H1 (cell line): ENCODE measurements at regions not wholly inside any gene's neighbourhood (a gene's known extent, or its start where the extent isn't known, plus 50 kb on each side); places are given as distances from the start of the nearest gene placed in this dataset.
"Not testable (repeated sequence)": the region's sequence is repeated elsewhere in the genome, so short reads cannot be mapped to it uniquely, and the experiment has no call there.

Experiments
- CTCF ChIA-PET: fragments of 300-600 bp; sonication (Branson Sonifier 250); formaldehyde crosslinking; loops from one replicate; lab custom pipeline; 2021; ENCODE audit not compliant: partially characterized antibody; lab: Charles Lee
- POLR2A ChIA-PET: fragments of 300-600 bp; sonication (Branson Sonifier 250); formaldehyde crosslinking; loops from one replicate; lab custom pipeline; 2021; ENCODE audit warnings: inconsistent platforms; ENCODE audit not compliant: partially characterized antibody; lab: Charles Lee
- DNase-seq, 2 experiments: peaks; one replicate each; pipeline versions ENCODE4 v3.0.0 to v3.0.0-alpha.2; 2010 to 2022; ENCODE audit warnings: low spot score in 2 of 2, low read depth in 1 of 2, mixed read lengths in 1 of 2
- FAIRE-seq: peaks from 2 replicates; lab custom pipeline; 2011; peaks lifted over from hg19 to GRCh38; lab: Jason Lieb, UNC
- H2AFZ ChIP-seq: 2 replicates; pipeline ENCODE4 v1.8.1; 2012; ENCODE audit warnings: low read length, inconsistent platforms
- H2AK5ac ChIP-seq: 2 replicates; pipeline ENCODE4 v1.6.1; 2013; ENCODE audit warnings: low read depth, low read length
- H2BK120ac ChIP-seq: replicated peaks from 2 replicates; pipeline ENCODE3; 2013; ENCODE audit warnings: low read depth, low read length, inconsistent platforms
- H2BK12ac ChIP-seq: 2 replicates; pipeline ENCODE4 v1.6.1; 2013; ENCODE audit warnings: low read depth, low read length
- H2BK15ac ChIP-seq: 2 replicates; pipeline ENCODE4 v1.6.1; 2013; ENCODE audit warnings: low read length
- H2BK20ac ChIP-seq: 2 replicates; pipeline ENCODE4 v1.6.1; 2013; ENCODE audit warnings: low read length
- H2BK5ac ChIP-seq: 2 replicates; pipeline ENCODE4 v1.6.1; 2013; ENCODE audit warnings: low read depth, low read length
- H3K14ac ChIP-seq: 2 replicates; pipeline ENCODE4 v1.6.1; 2013; ENCODE audit warnings: inconsistent platforms; ENCODE audit not compliant: insufficient read length
- H3K18ac ChIP-seq: 2 replicates; pipeline ENCODE4 v1.6.1; 2013; ENCODE audit warnings: low read length; ENCODE audit errors: extremely low read depth
- H3K23ac ChIP-seq: 2 replicates; pipeline ENCODE4 v1.6.1; 2013; ENCODE audit warnings: inconsistent platforms; ENCODE audit not compliant: insufficient read length
- H3K23me2 ChIP-seq: 2 replicates; pipeline ENCODE4 v1.6.1; 2013; ENCODE audit warnings: low read depth, low read length
- H3K27ac ChIP-seq: 2 replicates; pipeline ENCODE4 v1.6.1; 2011; ENCODE audit warnings: low read depth, low read length, inconsistent platforms
- H3K27me3 ChIP-seq, 4 experiments: replicated peaks in 1 of 4; 1 replicate in 1 of 4; 2 replicates in 3 of 4; pipeline versions ENCODE4 v1.6.1 to v1.8.1; 2011 to 2013; ENCODE audit warnings: low read length in 3 of 4, mild to moderate bottlenecking in 3 of 4, inconsistent platforms in 2 of 4, mixed read lengths in 2 of 4, moderate library complexity in 1 of 4; ENCODE audit not compliant: control insufficient read depth in 3 of 4, insufficient read depth in 3 of 4; ENCODE audit errors: extremely low read depth in 1 of 4
- H3K36me3 ChIP-seq, 4 experiments: 2 replicates each; pipeline versions ENCODE4 v1.6.1 to v1.8.1; 2011 to 2013; ENCODE audit warnings: mild to moderate bottlenecking in 4 of 4, low read length in 3 of 4, moderate library complexity in 2 of 4, control low read depth in 1 of 4, inconsistent platforms in 1 of 4; ENCODE audit not compliant: insufficient read depth in 4 of 4, control insufficient read depth in 2 of 4
- H3K4ac ChIP-seq: replicated peaks from 2 replicates; pipeline ENCODE3; 2013; ENCODE audit warnings: low read length, low read depth, mixed read lengths, inconsistent platforms; ENCODE audit not compliant: insufficient read length
- H3K4me1 ChIP-seq, 4 experiments: replicated peaks in 1 of 4; 1 replicate in 1 of 4; 2 replicates in 3 of 4; pipeline versions ENCODE4 v1.6.1 to v1.8.1; 2011 to 2013; ENCODE audit warnings: low read length in 3 of 4, inconsistent platforms in 2 of 4, mixed read lengths in 1 of 4; ENCODE audit not compliant: insufficient read depth in 4 of 4, control insufficient read depth in 3 of 4
- H3K4me2 ChIP-seq, 2 experiments: 2 replicates each; pipeline versions ENCODE4 v1.6.1 to v1.8.1; 2011 to 2013; ENCODE audit warnings: low read depth in 2 of 2, low read length in 2 of 2, control low read depth in 1 of 2, inconsistent platforms in 1 of 2, mild to moderate bottlenecking in 1 of 2; ENCODE audit not compliant: insufficient read depth in 1 of 2
- H3K4me3 ChIP-seq, 4 experiments: fragments of 200-600, 300-600 bp in 1 of 4; sonication (generic), shearing (Covaris generic), sonication (Bioruptor Twin) in 1 of 4; 2 replicates each; pipeline versions ENCODE4 v1.5.1 to v1.8.1; 2011 to 2016; ENCODE audit warnings: low read length in 4 of 4, low read depth in 3 of 4, control low read depth in 2 of 4, inconsistent platforms in 2 of 4, mild to moderate bottlenecking in 2 of 4, mixed read lengths in 1 of 4, moderate library complexity in 1 of 4; ENCODE audit not compliant: insufficient read depth in 2 of 4; ENCODE audit errors: extremely low read depth in 1 of 4
- H3K56ac ChIP-seq: replicated peaks from 2 replicates; pipeline ENCODE3; 2013; ENCODE audit warnings: low read depth, mild to moderate bottlenecking, mixed read lengths, low read length, inconsistent platforms; ENCODE audit not compliant: insufficient read length
- H3K79me1 ChIP-seq: 2 replicates; pipeline ENCODE4 v1.6.1; 2013; ENCODE audit warnings: low read depth, low read length, control low read depth
- H3K79me2 ChIP-seq, 2 experiments: 2 replicates each; pipeline versions ENCODE4 v1.6.1 to v1.8.1; 2012 to 2013; ENCODE audit warnings: low read length in 2 of 2, mild to moderate bottlenecking in 2 of 2, inconsistent platforms in 1 of 2; ENCODE audit not compliant: insufficient read depth in 2 of 2, control insufficient read depth in 1 of 2
- H3K9ac ChIP-seq, 4 experiments: replicated peaks in 1 of 4; 1 replicate in 1 of 4; 2 replicates in 3 of 4; pipeline versions ENCODE4 v1.6.1 to v1.8.1; 2011 to 2013; ENCODE audit warnings: low read depth in 3 of 4, low read length in 3 of 4, control low read depth in 2 of 4, mild to moderate bottlenecking in 2 of 4, moderate library complexity in 2 of 4, inconsistent platforms in 1 of 4; ENCODE audit errors: extremely low read depth in 1 of 4
- H3K9me3 ChIP-seq, 2 experiments: 2 replicates each; pipeline versions ENCODE4 v1.6.1 to v1.8.1; 2012 to 2013; ENCODE audit warnings: mild to moderate bottlenecking in 2 of 2, moderate library complexity in 2 of 2, control low read depth in 1 of 2, inconsistent platforms in 1 of 2, low read depth in 1 of 2, low read length in 1 of 2, mixed read lengths in 1 of 2; ENCODE audit not compliant: insufficient read depth in 2 of 2
- H4K20me1 ChIP-seq, 2 experiments: replicated peaks in 1 of 2; 2 replicates each; pipeline versions ENCODE3 to v1.8.1; 2011 to 2013; ENCODE audit warnings: inconsistent platforms in 2 of 2, low read length in 2 of 2, mild to moderate bottlenecking in 1 of 2; ENCODE audit not compliant: insufficient read depth in 2 of 2, control insufficient read depth in 1 of 2
- H4K5ac ChIP-seq: 2 replicates; pipeline ENCODE4 v1.6.1; 2013; ENCODE audit warnings: low read length, low read depth, mixed read lengths, inconsistent platforms; ENCODE audit not compliant: insufficient read length
- H4K8ac ChIP-seq: 2 replicates; pipeline ENCODE4 v1.8.0; 2013; ENCODE audit warnings: mild to moderate bottlenecking, moderate library complexity, low read length, inconsistent platforms; ENCODE audit not compliant: insufficient read depth; ENCODE audit errors: extremely low read depth
- H4K91ac ChIP-seq: replicated peaks from 2 replicates; pipeline ENCODE3; 2013; ENCODE audit warnings: low read length, mixed read lengths, inconsistent platforms; ENCODE audit not compliant: insufficient read length
- WGBS, 2 experiments: shearing (Covaris generic) in 1 of 2; methylation state at CpG; one replicate each; pipeline versions ENCODE4 v1.1.6 to v1.1.7; 2013 to 2015; ENCODE audit warnings: low lambda C conversion rate in 2 of 2, mixed read lengths in 2 of 2, inconsistent platforms in 1 of 2, low coverage in 1 of 2, missing lambda C conversion rate in 1 of 2; ENCODE audit not compliant: insufficient replicate concordance in 2 of 2, insufficient coverage in 1 of 2, insufficient read length in 1 of 2; ENCODE audit errors: extremely low coverage in 1 of 2, missing lambda C conversion rate in 1 of 2; 5-methylcytosine and 5-hydroxymethylcytosine counted together

GRCh38 chr17:26987851-26988250, 306.1 kb upstream of the WSB1 start:
- H3K27ac ChIP-seq, FAIRE-seq, H3K4me1 ChIP-seq, H2BK15ac ChIP-seq, H3K4me3 ChIP-seq, H4K8ac ChIP-seq, H2BK5ac ChIP-seq, H3K23me2 ChIP-seq, H2AFZ ChIP-seq, H3K4me2 ChIP-seq, H3K79me2 ChIP-seq, H3K56ac ChIP-seq, H4K91ac ChIP-seq, CTCF ChIA-PET, H3K4ac ChIP-seq, DNase-seq, H3K23ac ChIP-seq, H3K14ac ChIP-seq, H3K9ac ChIP-seq, POLR2A ChIA-PET, H2BK12ac ChIP-seq, H3K36me3 ChIP-seq, H3K18ac ChIP-seq, H3K27me3 ChIP-seq, H2BK20ac ChIP-seq, H2BK120ac ChIP-seq, H2AK5ac ChIP-seq, H4K20me1 ChIP-seq, H4K5ac ChIP-seq, H3K79me1 ChIP-seq: not testable (repeated sequence)
- WGBS, 2 experiments = 58% methylated on average over 3 of the region's 3 CpGs; no CpG with 5 or more reads in 1 of the 2 experiments
- peaks cover 41 to 75% of the 10 kb centered on the region in 2 experiments; a peak in 3 of 4 replicates for H3K9me3 ChIP-seq

GRCh38 chr17:26994648-26995047, 299.3 kb upstream of the WSB1 start:
- H3K27ac ChIP-seq, H3K79me2 ChIP-seq, DNase-seq, H3K4me2 ChIP-seq, H3K4ac ChIP-seq, H2AK5ac ChIP-seq, H3K18ac ChIP-seq, H2BK12ac ChIP-seq, POLR2A ChIA-PET, H4K5ac ChIP-seq, H3K23ac ChIP-seq, H4K91ac ChIP-seq, H2BK5ac ChIP-seq, H3K36me3 ChIP-seq, H3K79me1 ChIP-seq, H3K14ac ChIP-seq, H2BK15ac ChIP-seq, H2BK120ac ChIP-seq, CTCF ChIA-PET, H2BK20ac ChIP-seq, H3K4me3 ChIP-seq, H3K27me3 ChIP-seq, H3K23me2 ChIP-seq, H3K56ac ChIP-seq, H3K4me1 ChIP-seq, H2AFZ ChIP-seq, H4K8ac ChIP-seq, H3K9ac ChIP-seq, H4K20me1 ChIP-seq, FAIRE-seq: not testable (repeated sequence)
- 77% methylated on average over 4 of the region's 6 CpGs; no CpG with 5 or more reads in 1 of the 2 experiments for WGBS, 2 experiments
- peaks cover 28 to 71% of the 10 kb centered on the region in 2 experiments for H3K9me3 ChIP-seq
